Breast epithelium (tissue), 3 donors: ENCODE measurements at regions not wholly inside any gene's neighbourhood (a gene's known extent, or its start where the extent isn't known, plus 50 kb on each side); places are given as distances from the start of the nearest gene placed in this dataset.

Experiments
- CTCF ChIP-seq, 3 donors: fragments of 450-650 bp; IDR thresholded peaks; one replicate each; pipeline ENCODE4 v1.5.1; 2016 to 2017; ENCODE audit warnings: antibody characterized with exemption in 3 of 3, mild to moderate bottlenecking in 3 of 3, moderate library complexity in 3 of 3
- POLR2A ChIP-seq: fragments of 450-650 bp; IDR thresholded peaks from one replicate; pipeline ENCODE4 v1.6.1; 2016; ENCODE audit warnings: antibody characterized with exemption, mild to moderate bottlenecking, moderate library complexity

- no peak for TF ChIP-seq CTCF (IDR thresholded peaks at IDR 0.05)
- no peak for TF ChIP-seq POLR2A
These were observed 507.2 kb downstream of the GRXCR1 start for GRCh38 chr4:43399726-43400125.
